Endothelial cell of umbilical vein (primary cell): ENCODE measurements at regions not wholly inside any gene's neighbourhood (a gene's known extent, or its start where the extent isn't known, plus 50 kb on each side); places are given as distances from the start of the nearest gene placed in this dataset.

Experiments
- BruUV-seq: library from RNA; stranded (reverse); fragments of 400-500 nt; replicated peaks from 2 replicates; lab custom pipeline; 2021; lab: Mats Ljungman, UMichigan
- CTCF ChIA-PET: fragments of 300-600, 350-600 bp; sonication (Branson Sonifier 250); formaldehyde crosslinking; loops from one replicate; lab custom pipeline; 2021; ENCODE audit warnings: antibody characterized with exemption, inconsistent platforms; lab: Charles Lee
- POLR2A ChIA-PET: fragments of 300-600, 350-600 bp; sonication (Branson Sonifier 250); formaldehyde crosslinking; loops from one replicate; lab custom pipeline; 2021; ENCODE audit warnings: antibody characterized with exemption, inconsistent platforms; lab: Charles Lee
- DNase-seq: peaks from one replicate; pipeline ENCODE4 v3.0.0-alpha.2; 2011; ENCODE audit warnings: low read depth, low spot score
- FAIRE-seq: peaks from 2 replicates; lab custom pipeline; 2011; peaks lifted over from hg19 to GRCh38; lab: Jason Lieb, UNC
- H2AFZ ChIP-seq: 2 replicates; pipeline ENCODE4 v1.6.0; 2012; ENCODE audit warnings: low read depth, low read length, control low read depth, inconsistent platforms
- H3K27ac ChIP-seq: 2 replicates; pipeline ENCODE4 v1.5.1; 2011; ENCODE audit warnings: low read depth, mild to moderate bottlenecking, control low read depth, low read length, moderate library complexity; ENCODE audit not compliant: insufficient read depth
- H3K27me3 ChIP-seq, 2 experiments: 2 replicates each; pipeline versions ENCODE4 v1.6.0 to v1.6.1; 2011; ENCODE audit warnings: low read length in 2 of 2, mixed read lengths in 1 of 2; ENCODE audit not compliant: control insufficient read depth in 2 of 2, insufficient read depth in 2 of 2
- H3K36me3 ChIP-seq, 2 experiments: 2 replicates in 1 of 2; 3 replicates in 1 of 2; pipeline ENCODE4 v1.5.1; 2011; ENCODE audit warnings: low read length in 2 of 2, mild to moderate bottlenecking in 1 of 2, moderate library complexity in 1 of 2; ENCODE audit not compliant: control insufficient read depth in 2 of 2, insufficient read depth in 2 of 2; ENCODE audit errors: extremely low read depth in 1 of 2
- H3K4me1 ChIP-seq: 3 replicates; pipeline ENCODE4 v1.5.1; 2011; ENCODE audit warnings: mild to moderate bottlenecking, low read length; ENCODE audit not compliant: control insufficient read depth, insufficient read depth; ENCODE audit errors: extremely low read depth
- H3K4me2 ChIP-seq: 2 replicates; pipeline ENCODE4 v1.6.1; 2011; ENCODE audit warnings: low read length, control low read depth, mixed read lengths; ENCODE audit not compliant: insufficient read depth
- H3K4me3 ChIP-seq, 3 experiments: fragments of 200-600 bp in 1 of 3; sonication (generic), shearing (Covaris generic) in 1 of 3; replicated peaks in 1 of 3; 2 replicates each; pipeline ENCODE4 v1.5.1; 2011 to 2016; ENCODE audit warnings: control low read depth in 3 of 3, low read length in 3 of 3, mild to moderate bottlenecking in 2 of 3, inconsistent platforms in 1 of 3, low read depth in 1 of 3, moderate library complexity in 1 of 3; ENCODE audit not compliant: insufficient read depth in 1 of 3
- H3K79me2 ChIP-seq: 2 replicates; pipeline ENCODE4 v1.6.0; 2012; ENCODE audit warnings: low read length, inconsistent platforms; ENCODE audit not compliant: control insufficient read depth, insufficient read depth
- H3K9ac ChIP-seq: replicated peaks from 2 replicates; pipeline ENCODE3; 2011; ENCODE audit warnings: low read length, control low read depth; ENCODE audit not compliant: insufficient read depth; ENCODE audit errors: extremely low read depth
- H3K9me1 ChIP-seq: replicated peaks from 3 replicates; pipeline ENCODE4 v1.6.0; 2011; ENCODE audit warnings: mild to moderate bottlenecking, low read length; ENCODE audit not compliant: control insufficient read depth, insufficient read depth; ENCODE audit errors: extremely low read depth
- H3K9me3 ChIP-seq: replicated peaks from 2 replicates; pipeline ENCODE4 v1.5.1; 2012; ENCODE audit warnings: low read length, inconsistent platforms; ENCODE audit not compliant: control insufficient read depth, insufficient read depth
- H4K20me1 ChIP-seq: replicated peaks from 2 replicates; pipeline ENCODE3; 2011; ENCODE audit warnings: mild to moderate bottlenecking, low read length; ENCODE audit not compliant: control insufficient read depth, insufficient read depth; ENCODE audit errors: extremely low read depth
- CTCF ChIP-seq, 2 donors: IDR thresholded peaks; 1 replicate in 1 of 2; 2 replicates in 1 of 2; pipeline ENCODE4 v1.5.1; 2011; ENCODE audit warnings: low read length in 2 of 2, mild to moderate bottlenecking in 2 of 2, moderate library complexity in 2 of 2, control low read depth in 1 of 2, inconsistent platforms in 1 of 2, low read depth in 1 of 2; ENCODE audit not compliant: insufficient read depth in 1 of 2; ENCODE audit errors: extremely low read depth in 1 of 2
- EZH2 ChIP-seq: IDR thresholded peaks from 2 replicates; pipeline ENCODE4 v1.6.1; 2012; ENCODE audit warnings: borderline replicate concordance, low read depth, mild to moderate bottlenecking, moderate library complexity, low read length, inconsistent platforms; ENCODE audit not compliant: severe bottlenecking
- FOS ChIP-seq: IDR thresholded peaks from 2 replicates; pipeline ENCODE4 v1.6.1; 2011; ENCODE audit warnings: mild to moderate bottlenecking, low read length, moderate library complexity, borderline replicate concordance; ENCODE audit not compliant: insufficient read depth
- GATA2 ChIP-seq: IDR thresholded peaks from 2 replicates; pipeline ENCODE4 v1.7.0; 2011; ENCODE audit warnings: low read depth, mild to moderate bottlenecking, moderate library complexity, mixed read lengths, low read length; ENCODE audit not compliant: insufficient read length, insufficient read depth
- JUN ChIP-seq: IDR thresholded peaks from 2 replicates; pipeline ENCODE4 v1.6.1; 2011; ENCODE audit warnings: borderline replicate concordance, low read depth; ENCODE audit not compliant: insufficient read length, insufficient read depth
- MAX ChIP-seq: IDR thresholded peaks from 2 replicates; pipeline ENCODE4 v1.6.1; 2011; ENCODE audit not compliant: insufficient read depth, insufficient read length
- POLR2A ChIP-seq: IDR thresholded peaks from 2 replicates; pipeline ENCODE4 v1.6.1; 2012; ENCODE audit warnings: low read depth, mild to moderate bottlenecking, control low read depth, low read length
- POLR2AphosphoS5 ChIP-seq: IDR thresholded peaks from 2 replicates; pipeline ENCODE4 v1.6.1; 2012; ENCODE audit warnings: low read depth, mild to moderate bottlenecking, control low read depth, low read length, moderate library complexity; ENCODE audit not compliant: insufficient read depth
- dilution Hi-C: fragments of 300-500 bp; cut with MboI; formaldehyde crosslinking; loops from one replicate; pipeline ENCODE4 v1.15.0; 2019; ENCODE audit warnings: low sequenced_read_pairs; ENCODE audit not compliant: extremely low pct_ligation_motif_present
- intact Hi-C: fragments of 100-400 bp; cut with micrococcal nuclease; formaldehyde crosslinking; loops from one replicate; pipeline ENCODE4 v1.10.0; 2022

DNA sequence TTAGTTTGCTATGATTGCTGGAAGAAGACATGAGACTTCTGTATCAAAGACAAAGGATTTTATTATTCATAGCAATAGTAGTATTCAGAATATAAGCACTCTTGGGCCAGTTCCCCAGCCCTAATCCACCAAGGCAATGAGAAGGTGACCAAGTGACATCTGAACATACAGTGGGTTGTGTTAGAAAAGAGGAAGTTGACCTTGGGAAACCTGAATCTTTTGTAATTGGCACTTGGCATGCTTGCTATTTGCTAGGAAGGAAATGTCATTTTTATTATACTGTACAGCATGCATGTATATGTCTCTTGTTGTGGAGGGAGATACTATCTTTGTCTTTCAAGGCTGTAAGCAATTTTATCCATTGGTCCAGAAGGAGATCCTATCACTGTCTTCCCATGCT is 216.1 kb upstream of the FAT1 start:
- intact Hi-C loops (no loop called here), dilution Hi-C loops (no loop called here)
- no peak overlapping the region for H3K4me2 ChIP-seq
- no peaks in the 10 kb centered on the region for H3K4me1 ChIP-seq
- H3K36me3 ChIP-seq: no peaks in the 10 kb centered on the region
- H3K27ac ChIP-seq: no peak overlapping the region
- TF ChIP-seq EZH2 (no peak), MAX (no peak), POLR2A (no peak), JUN (no peak), CTCF (IDR thresholded peaks at IDR 0.05; ENCODE audit: extremely low read depth in 1 of 2, insufficient read depth in 1 of 2, low read depth in 1 of 2, low read length in 2 of 2) (no peak), POLR2AphosphoS5 (no peak), FOS (no peak), GATA2 (no peak)
- ChIA-PET CTCF (no interaction called here), POLR2A (no interaction called here)
- BruUV-seq: no TSS peak
- no peaks in the 10 kb centered on the region for H3K79me2 ChIP-seq
- no peak overlapping the region for H3K4me3 ChIP-seq
- no peaks in the 10 kb centered on the region for H3K9me1 ChIP-seq
- no peaks in the 10 kb centered on the region for H4K20me1 ChIP-seq
- no peak for DNase-seq
- no peak for FAIRE-seq
- peaks cover 0 to 2% of the 10 kb centered on the region in 2 experiments for H3K27me3 ChIP-seq
- no peak overlapping the region for H3K9ac ChIP-seq
- no peak overlapping the region for H2AFZ ChIP-seq
- H3K9me3 ChIP-seq: no peaks in the 10 kb centered on the region
